ENCODE measurements at regions not wholly inside any gene's neighbourhood (a gene's known extent, or its start where the extent isn't known, plus 50 kb on each side); places are given as distances from the start of the nearest gene placed in this dataset.
A peak's percentile ranks its signal among the peaks of the same experiment; 100 is the strongest.

DNA sequence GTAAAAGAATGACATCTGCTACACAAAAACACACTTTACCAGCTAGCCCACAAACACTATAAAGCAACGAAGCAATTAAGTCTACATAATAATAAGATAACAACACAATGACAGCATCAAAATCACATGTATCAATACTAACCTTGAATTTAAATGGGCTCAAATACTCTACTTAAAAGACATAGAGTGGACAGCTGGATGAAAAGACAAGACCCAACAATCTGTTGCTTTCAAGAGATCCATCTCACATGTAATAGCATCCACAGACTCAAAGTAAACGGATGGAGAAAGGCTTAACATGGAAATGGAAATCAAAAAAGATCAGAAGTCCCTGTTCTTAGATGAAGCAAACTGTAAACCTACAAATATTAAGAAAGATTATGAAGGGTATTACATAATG, 2175.9 kb downstream of the PCDH9 start:
- H3K27ac ChIP-seq (ENCODE audit: low read depth, low read length): no peak overlapping the region
- no peak for TF ChIP-seq FOSL1 (IDR thresholded peaks at IDR 0.05; ENCODE audit: low read depth)
- TF ChIP-seq, protein P1, sequence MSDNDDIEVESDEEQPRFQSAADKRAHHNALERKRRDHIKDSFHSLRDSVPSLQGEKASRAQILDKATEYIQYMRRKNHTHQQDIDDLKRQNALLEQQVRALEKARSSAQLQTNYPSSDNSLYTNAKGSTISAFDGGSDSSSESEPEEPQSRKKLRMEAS (IDR thresholded peaks at IDR 0.05): no peak
- no peak for TF ChIP-seq SP1 (IDR thresholded peaks at IDR 0.05; ENCODE audit: low read depth)
- TF ChIP-seq RAD21 (IDR thresholded peaks at IDR 0.05; ENCODE audit: low read depth): no peak
- no peaks in the 10 kb centered on the region for H3K79me2 ChIP-seq (ENCODE audit: insufficient read depth, low read length)
- no peak overlapping the region for H3K9ac ChIP-seq (ENCODE audit: low read length)
- DNase-seq (ENCODE audit: low read depth, low spot score) (no peak), ATAC-seq (no peak)
- peak overlapping the region; percentile 26 for H2AFZ ChIP-seq (ENCODE audit: low read depth, low read length, poor library complexity, severe bottlenecking)
- H3K4me1 ChIP-seq (ENCODE audit: control insufficient read depth in 1 of 2, insufficient read depth in 2 of 2, low read length in 2 of 2): no peaks in the 10 kb centered on the region
- H3K4me3 ChIP-seq (replicated peaks in 1 of 2; ENCODE audit: low read depth in 1 of 2, low read length in 2 of 2): no peak overlapping the region
- ChIA-PET RAD21 (ENCODE audit: low non-redundant PET in 1 of 2, low total read pairs in 2 of 2, uncharacterized antibody in 2 of 2, unreplicated experiment in 2 of 2) (no interaction called here), POLR2A (no interaction called here), CTCF (no interaction called here)
- no peaks in the 10 kb centered on the region for H3K36me3 ChIP-seq (ENCODE audit: control insufficient read depth in 1 of 2, insufficient read depth in 2 of 2, low read length in 2 of 2)
- H3K9me2 ChIP-seq (ENCODE audit: insufficient read depth): no peaks in the 10 kb centered on the region
- no peaks in the 10 kb centered on the region for H3K27me3 ChIP-seq (ENCODE audit: insufficient read depth, low read length)
- no peaks in the 10 kb centered on the region for H4K20me1 ChIP-seq (ENCODE audit: insufficient read depth)
- intact Hi-C loops (cut with micrococcal nuclease): no loop called here
- H3K9me3 ChIP-seq (ENCODE audit: control insufficient read depth in 1 of 2, insufficient read depth in 1 of 2, low read depth in 1 of 2, low read length in 2 of 2): no peaks in the 10 kb centered on the region
- BruUV-seq (replicated peaks): no TSS peak
- H3K4me2 ChIP-seq (ENCODE audit: low read length): no peak overlapping the region

DNA sequence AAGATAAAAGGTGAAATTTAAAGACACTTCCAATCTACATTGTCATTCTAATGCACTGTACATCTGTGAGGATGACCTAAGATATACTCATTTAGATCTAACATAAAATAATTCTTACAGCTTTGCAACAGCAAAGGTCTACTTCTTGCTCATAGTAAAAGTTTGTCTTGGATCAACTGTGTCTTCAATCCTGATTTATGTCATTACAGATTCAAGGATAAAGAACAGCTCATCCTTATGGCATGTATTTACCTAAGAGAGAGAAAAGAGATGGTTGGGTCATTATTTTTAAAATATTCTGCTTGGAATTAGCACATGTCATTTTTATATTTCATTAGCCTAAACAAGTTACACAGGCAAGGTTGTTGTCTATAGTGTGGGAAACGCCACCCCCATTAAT, 2193.1 kb downstream of the PCDH9 start:
- Histone ChIP-seq H2AFZ (ENCODE audit: low read depth, low read length, poor library complexity, severe bottlenecking) (no peak overlapping the region), H3K4me3 (replicated peaks in 1 of 2; ENCODE audit: low read depth in 1 of 2, low read length in 2 of 2) (no peak overlapping the region), H3K9me3 (ENCODE audit: control insufficient read depth in 1 of 2, insufficient read depth in 1 of 2, low read depth in 1 of 2, low read length in 2 of 2) (no peaks in the 10 kb centered on the region), H3K4me2 (ENCODE audit: low read length) (no peak overlapping the region), H3K27ac (ENCODE audit: low read depth, low read length) (no peak overlapping the region), H3K36me3 (ENCODE audit: control insufficient read depth in 1 of 2, insufficient read depth in 2 of 2, low read length in 2 of 2) (no peaks in the 10 kb centered on the region), H4K20me1 (ENCODE audit: insufficient read depth) (no peaks in the 10 kb centered on the region), H3K27me3 (ENCODE audit: insufficient read depth, low read length) (no peaks in the 10 kb centered on the region), H3K79me2 (ENCODE audit: insufficient read depth, low read length) (no peaks in the 10 kb centered on the region), H3K9ac (ENCODE audit: low read length) (no peak overlapping the region), H3K9me2 (ENCODE audit: insufficient read depth) (no peaks in the 10 kb centered on the region), H3K4me1 (ENCODE audit: control insufficient read depth in 1 of 2, insufficient read depth in 2 of 2, low read length in 2 of 2) (no peaks in the 10 kb centered on the region)
- ChIA-PET RAD21 (ENCODE audit: low non-redundant PET in 1 of 2, low total read pairs in 2 of 2, uncharacterized antibody in 2 of 2, unreplicated experiment in 2 of 2) (no interaction called here), POLR2A (no interaction called here), CTCF (no interaction called here)
- ATAC-seq (no peak), DNase-seq (ENCODE audit: low read depth, low spot score) (no peak)
- TF ChIP-seq, protein P1 (IDR thresholded peaks at IDR 0.05): no peak
- no peak for TF ChIP-seq CEBPB (IDR thresholded peaks at IDR 0.05; ENCODE audit: low read depth)
- no peak for TF ChIP-seq REST (IDR thresholded peaks at IDR 0.05; ENCODE audit: low read depth)
- no peak for TF ChIP-seq POLR2AphosphoS5 (IDR thresholded peaks at IDR 0.05; ENCODE audit: low read depth, low read length)
- no peak for TF ChIP-seq CBX3 (IDR thresholded peaks at IDR 0.05; ENCODE audit: low read depth)
- no peak for TF ChIP-seq POLR2A (IDR thresholded peaks at IDR 0.05; ENCODE audit: borderline replicate concordance, extremely low read depth, insufficient read depth, insufficient read length)
- TF ChIP-seq FOSL1 (IDR thresholded peaks at IDR 0.05; ENCODE audit: low read depth): no peak
- no peak for TF ChIP-seq ZBTB33 (IDR thresholded peaks at IDR 0.05; ENCODE audit: extremely low read depth, insufficient replicate concordance, low read length)
- TF ChIP-seq RAD21 (IDR thresholded peaks at IDR 0.05; ENCODE audit: low read depth): no peak
- TF ChIP-seq TCF7L2 (IDR thresholded peaks at IDR 0.05; ENCODE audit: borderline replicate concordance, extremely low read depth, insufficient read depth, insufficient read length): no peak
- BruUV-seq (replicated peaks): no TSS peak
- intact Hi-C loops (cut with micrococcal nuclease): no loop called here

Measured in HCT116 (cell line).